Keratinocyte (primary cell): ENCODE measurements at regions not wholly inside any gene's neighbourhood (a gene's known extent, or its start where the extent isn't known, plus 50 kb on each side); places are given as distances from the start of the nearest gene placed in this dataset.

Experiments used
- DNase-seq: peaks from one replicate; pipeline ENCODE4 v3.0.0-alpha.2; 2011; ENCODE audit warnings: low read depth, missing footprints, low spot score
- FAIRE-seq: peaks from 2 replicates; lab custom pipeline; 2011; peaks lifted over from hg19 to GRCh38; lab: Jason Lieb, UNC
- H2AFZ ChIP-seq: 2 replicates; pipeline ENCODE4 v1.6.0; 2012; ENCODE audit warnings: low read length, control low read depth, inconsistent platforms; ENCODE audit not compliant: control insufficient read depth
- H3K27ac ChIP-seq: 2 replicates; pipeline ENCODE4 v1.5.1; 2011; ENCODE audit warnings: low read length; ENCODE audit not compliant: control insufficient read depth, insufficient read depth
- H3K27me3 ChIP-seq: 3 replicates; pipeline ENCODE4 v1.6.0; 2011; ENCODE audit warnings: low read length; ENCODE audit not compliant: control insufficient read depth, insufficient read depth; ENCODE audit errors: extremely low read depth
- H3K36me3 ChIP-seq, 2 experiments: 2 replicates in 1 of 2; 3 replicates in 1 of 2; pipeline ENCODE4 v1.5.1; 2011; ENCODE audit warnings: low read length in 2 of 2, mild to moderate bottlenecking in 1 of 2; ENCODE audit not compliant: control insufficient read depth in 2 of 2, insufficient read depth in 2 of 2; ENCODE audit errors: extremely low read depth in 1 of 2
- H3K4me1 ChIP-seq: 3 replicates; pipeline ENCODE4 v1.5.1; 2011; ENCODE audit warnings: low read length; ENCODE audit not compliant: control insufficient read depth, insufficient read depth; ENCODE audit errors: extremely low read depth
- H3K4me2 ChIP-seq: 3 replicates; pipeline ENCODE4 v1.6.0; 2011; ENCODE audit warnings: low read depth, low read length; ENCODE audit not compliant: control insufficient read depth, insufficient read depth; ENCODE audit errors: extremely low read depth
- H3K4me3 ChIP-seq, 3 experiments: fragments of 200-600 bp in 1 of 3; sonication (generic) in 1 of 3; 2 replicates in 2 of 3; 3 replicates in 1 of 3; pipeline ENCODE4 v1.5.1; 2011 to 2016; ENCODE audit warnings: low read length in 3 of 3, mild to moderate bottlenecking in 3 of 3, control low read depth in 2 of 3, inconsistent platforms in 1 of 3, low read depth in 1 of 3, mixed read lengths in 1 of 3, mixed run types in 1 of 3, moderate library complexity in 1 of 3; ENCODE audit not compliant: control insufficient read depth in 2 of 3, insufficient read depth in 2 of 3; ENCODE audit errors: extremely low read depth in 1 of 3
- H3K79me2 ChIP-seq: 2 replicates; pipeline ENCODE4 v1.6.0; 2012; ENCODE audit warnings: low read length; ENCODE audit not compliant: control insufficient read depth, insufficient read depth
- H3K9ac ChIP-seq: 3 replicates; pipeline ENCODE4 v1.6.0; 2011; ENCODE audit warnings: low read length; ENCODE audit not compliant: control insufficient read depth, insufficient read depth; ENCODE audit errors: extremely low read depth
- H3K9me1 ChIP-seq: 3 replicates; pipeline ENCODE4 v1.6.0; 2011; ENCODE audit warnings: low read length; ENCODE audit not compliant: control insufficient read depth, insufficient read depth; ENCODE audit errors: extremely low read depth
- H3K9me3 ChIP-seq: 2 replicates; pipeline ENCODE4 v1.5.1; 2012; ENCODE audit warnings: low read depth, low read length; ENCODE audit not compliant: control insufficient read depth
- H4K20me1 ChIP-seq: 3 replicates; pipeline ENCODE4 v1.6.0; 2011; ENCODE audit warnings: low read length; ENCODE audit not compliant: control insufficient read depth, insufficient read depth; ENCODE audit errors: extremely low read depth
- EZH2 ChIP-seq: IDR thresholded peaks from one replicate; pipeline ENCODE4 v1.6.1; 2012; ENCODE audit warnings: inconsistent platforms, mild to moderate bottlenecking, low read length, moderate library complexity
- dilution Hi-C: fragments of 300-500 bp; cut with MboI; formaldehyde crosslinking; loops from one replicate; pipeline ENCODE4 v1.7.0; 2020; ENCODE audit warnings: low sequenced_read_pairs; ENCODE audit not compliant: extremely low pct_ligation_motif_present
- TF ChIP-seq, protein P1 (sequence below), 3 experiments: IDR thresholded peaks in 1 of 3; conservative IDR thresholded peaks in 1 of 3; optimal IDR thresholded peaks in 1 of 3; 2 replicates in 2 of 3; 3 replicates in 1 of 3; pipeline versions ENCODE3 to v1.5.1; 2011; ENCODE audit warnings: low read length in 3 of 3, mild to moderate bottlenecking in 3 of 3, moderate library complexity in 2 of 3, control low read depth in 1 of 3, inconsistent platforms in 1 of 3; ENCODE audit not compliant: insufficient read depth in 2 of 3; ENCODE audit errors: extremely low read depth in 1 of 3

DNA sequence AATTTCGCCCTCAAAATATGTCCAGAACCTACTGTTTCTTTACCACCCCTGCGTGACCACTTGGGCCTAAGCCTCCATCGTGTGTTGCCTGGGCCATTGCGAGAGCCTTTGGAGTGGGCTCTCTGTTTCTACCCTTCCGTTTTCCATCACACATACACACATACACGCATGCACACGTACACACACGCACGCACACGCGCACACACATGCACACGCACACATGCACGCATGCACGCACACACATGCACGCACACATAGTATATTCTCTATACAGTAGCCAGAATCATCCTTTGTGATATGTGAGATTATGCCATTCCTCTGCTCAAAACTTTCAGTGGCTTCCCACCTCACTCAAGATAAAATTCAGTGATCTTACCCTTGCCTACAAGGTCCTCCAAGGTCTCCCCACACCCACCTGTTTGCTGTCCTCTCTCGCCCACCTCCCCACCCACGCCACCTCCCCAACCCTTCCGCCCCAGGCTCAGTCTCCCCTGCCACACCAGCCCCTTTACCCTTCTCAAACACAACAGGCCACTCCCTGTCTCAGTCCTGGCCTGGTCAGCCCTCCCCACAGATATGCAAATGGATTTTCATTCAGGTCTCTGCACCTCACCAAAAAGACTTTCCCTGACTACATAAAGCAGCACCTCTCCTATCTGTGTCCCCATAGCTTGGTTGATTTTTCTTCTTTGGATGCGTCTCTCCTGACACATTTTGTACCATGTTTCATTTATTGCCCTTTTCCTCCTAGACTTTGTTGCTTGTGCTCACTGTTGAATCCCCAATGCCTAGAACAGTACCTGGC, 559.6 kb downstream of the CD83 start:
- dilution Hi-C loops: no loop called here
- no peak for FAIRE-seq

DNA sequence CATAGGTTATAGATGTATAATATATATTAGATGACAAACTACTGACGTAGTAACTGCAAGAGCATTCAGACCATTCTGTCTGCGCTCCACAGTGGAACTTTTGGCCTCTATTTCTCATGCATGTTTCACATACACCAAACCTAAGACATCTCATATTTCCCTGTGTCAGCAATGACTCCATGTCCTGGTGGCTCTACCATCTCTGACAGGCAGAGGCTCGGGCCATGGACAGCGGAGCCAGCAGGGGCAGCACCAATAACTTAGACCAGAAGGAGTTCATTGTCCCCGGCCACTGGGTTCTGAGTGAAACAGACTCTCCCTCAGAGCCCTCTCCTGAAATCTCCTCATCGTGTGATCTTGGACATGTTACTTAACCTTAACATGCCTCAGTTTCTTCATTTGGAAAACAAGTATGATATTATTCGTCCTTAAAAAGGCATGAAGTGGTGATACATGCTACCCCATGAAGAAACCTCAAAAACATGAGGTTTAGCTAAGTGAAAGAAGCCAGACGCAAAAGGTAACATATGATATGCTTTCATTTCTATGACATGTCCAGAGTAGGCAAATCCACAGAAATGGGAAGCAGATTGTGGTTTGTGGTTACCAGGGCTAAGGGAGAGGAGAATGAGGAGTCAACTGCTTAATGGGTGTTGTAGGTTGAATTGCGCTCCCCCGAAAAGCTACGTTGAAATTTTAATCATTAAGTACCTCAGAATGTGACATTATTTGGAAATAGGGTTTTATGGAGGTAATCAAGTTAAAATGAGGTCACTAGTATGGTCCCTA, 564.0 kb upstream of the JARID2 start:
- dilution Hi-C loops: no loop called here

More for the DNA sequence above, 559.6 kb downstream of the CD83 start:
- Histone ChIP-seq H3K9me3 (no peaks in the 10 kb centered on the region), H3K79me2 (no peaks in the 10 kb centered on the region), H3K4me1 (peaks cover 37% of the 10 kb centered on the region), H3K36me3 (no peaks in the 10 kb centered on the region), H3K9me1 (no peaks in the 10 kb centered on the region), H2AFZ (no peak overlapping the region), H3K4me2 (no peak overlapping the region), H4K20me1 (no peaks in the 10 kb centered on the region), H3K4me3 (no peak overlapping the region), H3K27ac (no peak overlapping the region), H3K9ac (no peak overlapping the region), H3K27me3 (no peaks in the 10 kb centered on the region)
- TF ChIP-seq EZH2: no peak
- TF ChIP-seq, protein P1, sequence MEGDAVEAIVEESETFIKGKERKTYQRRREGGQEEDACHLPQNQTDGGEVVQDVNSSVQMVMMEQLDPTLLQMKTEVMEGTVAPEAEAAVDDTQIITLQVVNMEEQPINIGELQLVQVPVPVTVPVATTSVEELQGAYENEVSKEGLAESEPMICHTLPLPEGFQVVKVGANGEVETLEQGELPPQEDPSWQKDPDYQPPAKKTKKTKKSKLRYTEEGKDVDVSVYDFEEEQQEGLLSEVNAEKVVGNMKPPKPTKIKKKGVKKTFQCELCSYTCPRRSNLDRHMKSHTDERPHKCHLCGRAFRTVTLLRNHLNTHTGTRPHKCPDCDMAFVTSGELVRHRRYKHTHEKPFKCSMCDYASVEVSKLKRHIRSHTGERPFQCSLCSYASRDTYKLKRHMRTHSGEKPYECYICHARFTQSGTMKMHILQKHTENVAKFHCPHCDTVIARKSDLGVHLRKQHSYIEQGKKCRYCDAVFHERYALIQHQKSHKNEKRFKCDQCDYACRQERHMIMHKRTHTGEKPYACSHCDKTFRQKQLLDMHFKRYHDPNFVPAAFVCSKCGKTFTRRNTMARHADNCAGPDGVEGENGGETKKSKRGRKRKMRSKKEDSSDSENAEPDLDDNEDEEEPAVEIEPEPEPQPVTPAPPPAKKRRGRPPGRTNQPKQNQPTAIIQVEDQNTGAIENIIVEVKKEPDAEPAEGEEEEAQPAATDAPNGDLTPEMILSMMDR (optimal IDR thresholded peaks at IDR 0.05 in 1 of 3, IDR thresholded peaks at IDR 0.05 in 1 of 3, conservative IDR thresholded peaks at IDR 0.05 in 1 of 3; ENCODE audit: extremely low read depth in 1 of 3, insufficient read depth in 2 of 3, low read length in 3 of 3): no peak
- DNase-seq: no peak

More for the DNA sequence above, 564.0 kb upstream of the JARID2 start:
- peaks cover 10% of the 10 kb centered on the region for H3K4me1 ChIP-seq
- DNase-seq (no peak), FAIRE-seq (peak; percentile 41)
- H3K79me2 ChIP-seq: no peaks in the 10 kb centered on the region
- no peaks in the 10 kb centered on the region for H3K9me3 ChIP-seq
- no peak overlapping the region for H2AFZ ChIP-seq
- no peaks in the 10 kb centered on the region for H3K27me3 ChIP-seq
- no peaks in the 10 kb centered on the region for H3K9me1 ChIP-seq
- no peak overlapping the region for H3K4me2 ChIP-seq
- no peaks in the 10 kb centered on the region for H4K20me1 ChIP-seq
- H3K4me3 ChIP-seq: no peak overlapping the region
- TF ChIP-seq, protein P1 (optimal IDR thresholded peaks at IDR 0.05 in 1 of 3, IDR thresholded peaks at IDR 0.05 in 1 of 3, conservative IDR thresholded peaks at IDR 0.05 in 1 of 3; ENCODE audit: extremely low read depth in 1 of 3, insufficient read depth in 2 of 3, low read length in 3 of 3): no peak
- TF ChIP-seq EZH2: no peak
- H3K36me3 ChIP-seq: no peaks in the 10 kb centered on the region
- no peak overlapping the region for H3K27ac ChIP-seq
- no peak overlapping the region for H3K9ac ChIP-seq
